ENCODE measurements at regions not wholly inside any gene's neighbourhood (a gene's known extent, or its start where the extent isn't known, plus 50 kb on each side); places are given as distances from the start of the nearest gene placed in this dataset.

DNA sequence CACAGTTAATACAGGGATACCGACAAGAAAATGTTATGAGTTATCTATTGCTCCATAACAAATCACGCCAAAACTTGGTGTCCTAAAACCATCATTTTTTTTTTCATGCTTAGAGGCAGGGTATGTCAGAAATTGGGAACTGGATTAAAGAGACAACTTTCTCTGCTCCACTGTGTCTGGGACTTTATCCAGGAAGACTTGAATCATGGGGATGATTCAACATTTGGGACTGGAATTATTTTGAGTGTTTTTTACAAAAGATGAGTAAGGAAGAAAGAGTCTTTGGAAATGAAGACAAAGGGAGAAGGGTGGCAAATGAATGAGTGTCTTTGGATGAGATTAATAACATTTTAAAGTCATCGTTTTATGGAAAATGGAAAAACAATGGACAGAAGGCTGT lies 1883.7 kb upstream of the C9orf72 start:
- peak; percentile 4 for DNase-seq (ENCODE audit: low read depth)
- TF ChIP-seq, protein P1, sequence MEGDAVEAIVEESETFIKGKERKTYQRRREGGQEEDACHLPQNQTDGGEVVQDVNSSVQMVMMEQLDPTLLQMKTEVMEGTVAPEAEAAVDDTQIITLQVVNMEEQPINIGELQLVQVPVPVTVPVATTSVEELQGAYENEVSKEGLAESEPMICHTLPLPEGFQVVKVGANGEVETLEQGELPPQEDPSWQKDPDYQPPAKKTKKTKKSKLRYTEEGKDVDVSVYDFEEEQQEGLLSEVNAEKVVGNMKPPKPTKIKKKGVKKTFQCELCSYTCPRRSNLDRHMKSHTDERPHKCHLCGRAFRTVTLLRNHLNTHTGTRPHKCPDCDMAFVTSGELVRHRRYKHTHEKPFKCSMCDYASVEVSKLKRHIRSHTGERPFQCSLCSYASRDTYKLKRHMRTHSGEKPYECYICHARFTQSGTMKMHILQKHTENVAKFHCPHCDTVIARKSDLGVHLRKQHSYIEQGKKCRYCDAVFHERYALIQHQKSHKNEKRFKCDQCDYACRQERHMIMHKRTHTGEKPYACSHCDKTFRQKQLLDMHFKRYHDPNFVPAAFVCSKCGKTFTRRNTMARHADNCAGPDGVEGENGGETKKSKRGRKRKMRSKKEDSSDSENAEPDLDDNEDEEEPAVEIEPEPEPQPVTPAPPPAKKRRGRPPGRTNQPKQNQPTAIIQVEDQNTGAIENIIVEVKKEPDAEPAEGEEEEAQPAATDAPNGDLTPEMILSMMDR (conservative IDR thresholded peaks at IDR 0.05; ENCODE audit: low read depth, low read length), result no peak
- H3K4me3 ChIP-seq (ENCODE audit: low read depth, low read length), result no peak overlapping the region

DNA sequence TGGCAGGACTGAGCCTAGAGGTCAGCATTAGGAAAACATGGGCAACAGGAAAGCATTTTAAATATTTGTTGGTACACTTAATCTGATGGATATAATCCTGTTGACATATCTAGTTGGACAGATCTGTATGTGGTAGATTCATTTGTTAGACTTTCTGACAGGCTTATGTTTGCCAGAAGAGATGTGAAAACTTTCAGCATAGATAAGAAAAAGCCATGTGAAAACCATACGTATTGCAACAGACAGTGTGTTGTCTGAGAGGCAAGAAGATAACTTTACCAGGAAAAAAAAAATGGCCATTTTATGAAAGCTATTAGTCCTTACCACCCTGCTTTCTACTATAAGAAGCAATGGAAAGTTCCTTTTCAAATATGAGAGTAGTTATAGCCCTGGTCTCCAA lies 1902.2 kb upstream of the C9orf72 start:
- peak; percentile 1 for DNase-seq (ENCODE audit: low read depth)
- TF ChIP-seq, protein P1 (conservative IDR thresholded peaks at IDR 0.05; ENCODE audit: low read depth, low read length), result no peak
- H3K4me3 ChIP-seq (ENCODE audit: low read depth, low read length), result no peak overlapping the region

DNA sequence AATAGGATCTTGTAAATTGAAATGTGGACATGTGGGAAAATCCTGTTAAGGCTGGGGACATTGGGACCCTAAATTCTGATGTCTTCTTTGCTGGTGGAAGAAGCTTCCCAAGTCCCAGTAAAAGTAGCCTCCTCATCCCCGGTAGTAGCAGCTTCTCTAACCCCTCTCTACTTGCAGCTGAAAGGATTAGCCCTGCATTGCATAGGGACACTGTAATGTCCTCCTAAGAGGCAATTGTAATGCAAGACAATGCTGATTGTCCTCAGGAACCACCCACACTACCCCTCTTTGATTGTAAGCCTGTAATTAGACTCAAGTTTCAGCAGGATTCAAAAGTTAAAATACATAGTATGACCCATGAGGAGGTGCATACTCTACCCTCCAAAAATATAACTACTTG lies 1938.4 kb upstream of the C9orf72 start:
- TF ChIP-seq, protein P1 (conservative IDR thresholded peaks at IDR 0.05; ENCODE audit: low read depth, low read length), result no peak
- no peak for DNase-seq (ENCODE audit: low read depth)
- no peak overlapping the region for H3K4me3 ChIP-seq (ENCODE audit: low read depth, low read length)

DNA sequence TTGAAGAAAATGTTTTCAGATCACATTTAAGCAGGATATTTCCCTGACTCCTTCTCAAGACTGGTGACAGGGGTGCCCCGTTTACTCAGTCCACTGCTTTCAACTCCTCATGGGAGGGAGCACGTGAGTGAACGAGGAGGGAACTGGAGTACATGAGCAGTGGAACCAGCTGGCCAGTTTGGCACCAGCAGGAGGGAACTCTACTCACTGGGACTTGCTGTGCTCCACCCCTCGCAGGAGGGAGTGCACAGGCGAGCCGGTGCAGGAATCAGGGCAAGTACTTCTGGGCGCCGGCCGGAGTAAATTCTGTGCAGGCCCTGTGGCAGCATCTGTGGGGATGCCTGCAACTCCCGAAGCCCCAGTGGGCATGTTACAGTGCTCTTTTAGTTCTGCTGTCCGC lies 1941.1 kb upstream of the C9orf72 start:
- H3K4me3 ChIP-seq (ENCODE audit: low read depth, low read length), result no peak overlapping the region
- peak; percentile 7 for DNase-seq (ENCODE audit: low read depth)
- TF ChIP-seq, protein P1 (conservative IDR thresholded peaks at IDR 0.05; ENCODE audit: low read depth, low read length), result no peak

DNA sequence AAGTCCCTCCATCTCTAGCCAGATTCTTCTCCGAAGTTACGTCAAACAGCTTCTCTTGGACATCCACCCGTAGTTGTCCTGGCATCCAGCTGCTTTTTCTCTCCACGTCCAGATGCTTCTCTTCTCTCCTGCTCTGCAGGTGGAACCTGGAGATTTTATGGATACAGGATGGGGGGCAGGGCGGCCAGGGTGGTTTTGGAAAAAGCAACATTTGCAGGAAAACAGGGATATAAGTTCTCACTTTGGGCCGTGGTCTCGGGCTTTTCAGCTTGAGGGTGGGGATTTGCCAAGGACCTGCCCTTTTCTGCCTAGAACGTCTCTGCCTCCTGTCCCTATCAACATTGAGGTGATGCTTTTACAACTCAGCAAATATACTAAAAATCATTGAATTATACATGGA lies 1941.6 kb upstream of the C9orf72 start:
- no peak for DNase-seq (ENCODE audit: low read depth)
- H3K4me3 ChIP-seq (ENCODE audit: low read depth, low read length), result no peak overlapping the region
- TF ChIP-seq, protein P1 (conservative IDR thresholded peaks at IDR 0.05; ENCODE audit: low read depth, low read length), result no peak

DNA sequence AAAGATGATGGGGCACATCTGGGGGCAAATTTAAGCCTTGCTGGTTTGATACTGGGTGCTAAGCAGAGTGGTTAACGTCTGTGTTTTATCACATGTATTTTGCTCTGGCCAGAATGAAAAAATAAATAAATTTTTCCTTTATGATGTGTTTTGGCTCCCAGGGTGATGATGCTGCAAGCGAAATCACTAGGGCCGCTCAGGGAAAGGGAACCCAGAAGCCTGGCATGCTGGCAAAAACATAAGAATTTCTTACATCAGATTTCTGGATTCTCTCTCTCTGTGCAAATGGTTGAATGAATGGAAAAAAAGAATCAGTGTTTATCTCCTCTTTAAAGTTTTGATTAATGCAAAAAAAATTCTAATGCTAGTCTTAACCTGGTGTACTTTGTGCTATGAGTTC lies 1975.2 kb upstream of the C9orf72 start:
- TF ChIP-seq, protein P1 (conservative IDR thresholded peaks at IDR 0.05; ENCODE audit: low read depth, low read length), result no peak
- no peak overlapping the region for H3K4me3 ChIP-seq (ENCODE audit: low read depth, low read length)
- DNase-seq (ENCODE audit: low read depth), result peak; percentile 53

DNA sequence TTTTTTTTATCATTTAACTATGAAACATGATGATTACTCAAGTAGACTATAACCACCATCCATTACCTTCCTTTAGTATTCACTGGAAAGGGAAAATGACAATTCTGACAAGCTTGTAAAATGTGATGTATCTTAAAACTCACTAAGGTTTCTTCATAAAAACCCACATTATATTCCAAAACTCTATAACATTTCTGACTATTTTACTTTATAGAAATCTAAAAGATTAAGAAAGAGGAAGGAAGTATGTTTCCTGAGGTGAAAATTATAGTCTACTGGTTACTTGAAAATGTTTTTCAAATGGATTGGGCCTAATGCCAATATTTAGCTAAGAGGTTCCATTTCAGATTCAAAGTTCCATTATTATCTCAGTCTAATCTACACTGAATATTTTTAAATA lies 1982.2 kb upstream of the C9orf72 start:
- TF ChIP-seq, protein P1 (conservative IDR thresholded peaks at IDR 0.05; ENCODE audit: low read depth, low read length), result no peak
- no peak overlapping the region for H3K4me3 ChIP-seq (ENCODE audit: low read depth, low read length)
- peak; percentile 26 for DNase-seq (ENCODE audit: low read depth)

Data from choroid plexus epithelial cell (primary cell).